Loucy (cell line): ENCODE measurements at regions not wholly inside any gene's neighbourhood (a gene's known extent, or its start where the extent isn't known, plus 50 kb on each side); places are given as distances from the start of the nearest gene placed in this dataset.

Source experiments
- CTCF ChIP-seq: fragments of 200-600 bp; sonication (generic); conservative IDR thresholded peaks from 2 replicates; pipeline ENCODE4 v1.5.1; 2014; ENCODE audit warnings: mild to moderate bottlenecking, antibody characterized with exemption, low read length
- EZH2phosphoT487 ChIP-seq: fragments of 200-600 bp; IDR thresholded peaks from 2 replicates; pipeline ENCODE4 v1.6.1; 2018; ENCODE audit warnings: antibody characterized with exemption, mild to moderate bottlenecking, moderate library complexity, borderline replicate concordance

- TF ChIP-seq CTCF (no peak), EZH2phosphoT487 (no peak)
These were observed 968.5 kb upstream of the GJE1 start for GRCh38 chr6:141164042-141164743.
